ENCODE measurements at regions not wholly inside any gene's neighbourhood (a gene's known extent, or its start where the extent isn't known, plus 50 kb on each side); places are given as distances from the start of the nearest gene placed in this dataset.
"Not testable (repeated sequence)": the region's sequence is repeated elsewhere in the genome, so short reads cannot be mapped to it uniquely, and the experiment has no call there.

GRCh38 chr2:34215174-34215573 is 616.1 kb upstream of the FAM98A start:
- POLR2A ChIA-PET (ENCODE audit: unreplicated experiment) = no interaction called here

GRCh38 chr2:34210382-34210781 is 611.3 kb upstream of the FAM98A start:
- H3K79me2 ChIP-seq (ENCODE audit: low read length); H2AFZ ChIP-seq (ENCODE audit: low read length); H3K4me1 ChIP-seq (ENCODE audit: insufficient read depth, low read length); POLR2A ChIA-PET (ENCODE audit: unreplicated experiment); CTCF ChIA-PET; DNase-seq; H3K9me3 ChIP-seq (ENCODE audit: low read length); H3K36me3 ChIP-seq (ENCODE audit: low read depth, low read length); H3F3A ChIP-seq (ENCODE audit: low read length, unreplicated experiment); H4K20me1 ChIP-seq (ENCODE audit: low read length); BruUV-seq (replicated peaks); intact Hi-C loops (cut with micrococcal nuclease); ATAC-seq; H3K4me3 ChIP-seq (ENCODE audit: low read length); H3K27ac ChIP-seq (ENCODE audit: low read length); H3K9me2 ChIP-seq (replicated peaks; ENCODE audit: low read length); H3K9ac ChIP-seq (ENCODE audit: low read length); H3K4me2 ChIP-seq (ENCODE audit: low read length); H3K27me3 ChIP-seq (ENCODE audit: low read length): not testable (repeated sequence)

More at GRCh38 chr2:34215174-34215573, 616.1 kb upstream of the FAM98A start:
- H3K4me2 ChIP-seq (ENCODE audit: low read length) = no peak overlapping the region
- no peaks in the 10 kb centered on the region; the same call in none of the 2 replicates for H3K27me3 ChIP-seq (ENCODE audit: low read length)
- H3F3A ChIP-seq (ENCODE audit: low read length, unreplicated experiment) = no peaks in the 10 kb centered on the region
- no peak overlapping the region for H3K4me3 ChIP-seq (ENCODE audit: low read length)
- H2AFZ ChIP-seq (ENCODE audit: low read length) = no peak overlapping the region
- H3K4me1 ChIP-seq (ENCODE audit: insufficient read depth, low read length) = no peaks in the 10 kb centered on the region
- ATAC-seq = no peak
- H3K79me2 ChIP-seq (ENCODE audit: low read length) = no peaks in the 10 kb centered on the region
- DNase-seq = no peak
- H3K9me2 ChIP-seq (replicated peaks; ENCODE audit: low read length) = no peaks in the 10 kb centered on the region
- no TSS peak for BruUV-seq (replicated peaks)
- H4K20me1 ChIP-seq (ENCODE audit: low read length) = no peaks in the 10 kb centered on the region
- no peaks in the 10 kb centered on the region for H3K36me3 ChIP-seq (ENCODE audit: low read depth, low read length)
- H3K27ac ChIP-seq (ENCODE audit: low read length) = no peak overlapping the region
- CTCF ChIA-PET = no interaction called here
- H3K9me3 ChIP-seq (ENCODE audit: low read length) = 0 out of 2 replicates have a peak, but pooled peaks cover 3% of the 10 kb centered on the region
- intact Hi-C loops (cut with micrococcal nuclease) = no loop called here
- H3K9ac ChIP-seq (ENCODE audit: low read length) = no peak overlapping the region
- TF ChIP-seq EZH2 (IDR thresholded peaks at IDR 0.05; ENCODE audit: low read length, unreplicated experiment) = no peak
- TF ChIP-seq CTCF (conservative IDR thresholded peaks at IDR 0.05; ENCODE audit: low read depth, low read length) = no peak
- no peak for TF ChIP-seq EZH2phosphoT487 (IDR thresholded peaks at IDR 0.05; ENCODE audit: borderline replicate concordance, low read length)

GRCh38 chr2:34204560-34204959 is 605.5 kb upstream of the FAM98A start:
- ATAC-seq (no peak), DNase-seq (no peak)
- H3K36me3 ChIP-seq (ENCODE audit: low read depth, low read length) = no peaks in the 10 kb centered on the region
- H3K9me2 ChIP-seq (replicated peaks; ENCODE audit: low read length) = no peaks in the 10 kb centered on the region
- no peaks in the 10 kb centered on the region for H4K20me1 ChIP-seq (ENCODE audit: low read length)
- H2AFZ ChIP-seq (ENCODE audit: low read length) = no peak overlapping the region
- H3K9me3 ChIP-seq (ENCODE audit: low read length) = peaks cover 4% of the 10 kb centered on the region; the same call in 1 of the 2 replicates
- H3F3A ChIP-seq (ENCODE audit: low read length, unreplicated experiment) = no peaks in the 10 kb centered on the region
- TF ChIP-seq EZH2 (IDR thresholded peaks at IDR 0.05; ENCODE audit: low read length, unreplicated experiment) (no peak), EZH2phosphoT487 (IDR thresholded peaks at IDR 0.05; ENCODE audit: borderline replicate concordance, low read length) (no peak), CTCF (conservative IDR thresholded peaks at IDR 0.05; ENCODE audit: low read depth, low read length) (no peak)
- H3K27me3 ChIP-seq (ENCODE audit: low read length) = no peaks in the 10 kb centered on the region
- no TSS peak for BruUV-seq (replicated peaks)
- no peak overlapping the region for H3K4me2 ChIP-seq (ENCODE audit: low read length)
- ChIA-PET CTCF (no interaction called here), POLR2A (ENCODE audit: unreplicated experiment) (no interaction called here)
- H3K79me2 ChIP-seq (ENCODE audit: low read length) = no peaks in the 10 kb centered on the region
- no peaks in the 10 kb centered on the region for H3K4me1 ChIP-seq (ENCODE audit: insufficient read depth, low read length)
- H3K4me3 ChIP-seq (ENCODE audit: low read length) = no peak overlapping the region
- intact Hi-C loops (cut with micrococcal nuclease) = no loop called here
- H3K27ac ChIP-seq (ENCODE audit: low read length) = no peak overlapping the region
- no peak overlapping the region for H3K9ac ChIP-seq (ENCODE audit: low read length)
